Skin epidermis (tissue), 12 donors: ENCODE measurements at regions not wholly inside any gene's neighbourhood (a gene's known extent, or its start where the extent isn't known, plus 50 kb on each side); places are given as distances from the start of the nearest gene placed in this dataset.
"Not testable (repeated sequence)": the region's sequence is repeated elsewhere in the genome, so short reads cannot be mapped to it uniquely, and the experiment has no call there.

Source experiments
- H3K27ac ChIP-seq, 21 experiments: fragments of 200-600 bp; sonication (generic) in 11 of 21; one replicate each; pipeline ENCODE4 v1.5.0; 2020; ENCODE audit warnings: mild to moderate bottlenecking in 3 of 21, inconsistent platforms in 2 of 21, moderate library complexity in 2 of 21
- H3K4me3 ChIP-seq, 7 experiments: fragments of 200-600 bp; sonication (generic) in 2 of 7; one replicate each; pipeline ENCODE4 v1.5.0; 2020; ENCODE audit warnings: inconsistent platforms in 2 of 7, mild to moderate bottlenecking in 2 of 7, moderate library complexity in 1 of 7

DNA sequence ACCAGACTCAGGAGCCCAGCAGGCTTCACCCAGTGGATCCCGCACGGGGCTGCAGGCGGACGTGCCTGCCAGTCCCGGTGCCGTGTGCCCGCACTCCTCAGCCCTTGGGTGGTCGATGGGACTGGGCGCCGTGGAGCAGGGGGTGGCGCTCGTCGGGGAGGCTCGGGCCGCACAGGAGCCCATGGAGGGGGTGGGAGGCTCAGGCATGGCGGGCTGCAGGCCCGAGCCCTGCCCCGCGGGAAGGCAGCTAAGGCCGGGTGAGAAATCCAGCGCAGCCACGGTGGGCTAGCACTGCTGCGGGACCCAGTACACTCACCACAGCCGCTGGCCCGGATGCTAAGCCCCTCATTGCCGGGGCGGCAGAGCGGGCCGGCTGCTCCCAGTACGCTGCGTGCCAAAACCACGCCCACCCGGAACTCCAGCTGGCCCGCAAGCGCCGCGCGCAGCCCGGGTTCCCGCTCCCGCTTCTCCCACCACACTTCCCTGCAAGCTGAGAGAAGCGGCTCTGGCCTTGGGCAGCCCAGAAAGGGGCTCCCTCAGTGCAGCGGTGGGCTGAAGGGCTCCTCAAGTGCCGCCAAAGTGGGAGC, 977.0 kb upstream of the LRFN5 start:
- H3K27ac ChIP-seq, H3K4me3 ChIP-seq: not testable (repeated sequence)

DNA sequence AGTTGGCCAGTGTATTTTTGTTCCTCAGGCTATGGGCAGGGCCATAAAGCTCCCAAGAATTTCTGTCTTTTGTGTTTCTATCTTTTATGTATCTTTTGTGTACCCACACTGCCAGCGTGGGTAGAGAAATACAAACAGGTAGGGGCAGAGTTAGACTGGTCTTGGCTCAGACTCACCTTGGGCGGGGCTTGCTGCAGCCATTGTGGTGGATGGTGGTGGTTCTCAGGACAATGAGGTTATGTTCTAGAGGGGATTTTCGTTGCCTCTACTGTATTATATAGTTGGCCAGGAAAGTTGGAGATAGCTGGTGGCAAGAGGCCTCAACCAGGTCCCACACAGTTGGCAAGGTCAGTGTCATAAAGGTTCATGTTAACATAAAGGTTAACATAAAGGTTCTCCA, 977.5 kb upstream of the LRFN5 start:
- Histone ChIP-seq H3K27ac (no peak overlapping the region), H3K4me3 (no peak overlapping the region)

DNA sequence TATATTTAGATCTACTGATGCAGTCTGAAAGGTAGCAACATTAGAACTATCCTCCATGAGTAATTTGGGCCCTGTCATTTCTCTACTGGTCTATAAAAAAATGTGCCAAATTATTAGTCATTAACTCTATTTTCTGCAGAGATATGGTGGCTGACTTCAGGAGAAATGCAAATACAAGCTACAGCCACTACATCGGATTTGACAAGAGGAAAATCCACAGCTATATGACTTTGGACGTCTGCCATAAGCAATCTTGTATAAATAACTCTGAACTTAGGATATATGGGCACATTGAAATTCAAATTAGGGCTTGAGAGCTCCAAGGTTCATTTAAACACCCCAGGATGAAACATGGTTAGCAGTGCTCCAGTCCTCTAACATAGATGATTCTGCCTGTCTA, 983.0 kb upstream of the LRFN5 start:
- H3K4me3 ChIP-seq: no peak overlapping the region
- no peak overlapping the region for H3K27ac ChIP-seq

DNA sequence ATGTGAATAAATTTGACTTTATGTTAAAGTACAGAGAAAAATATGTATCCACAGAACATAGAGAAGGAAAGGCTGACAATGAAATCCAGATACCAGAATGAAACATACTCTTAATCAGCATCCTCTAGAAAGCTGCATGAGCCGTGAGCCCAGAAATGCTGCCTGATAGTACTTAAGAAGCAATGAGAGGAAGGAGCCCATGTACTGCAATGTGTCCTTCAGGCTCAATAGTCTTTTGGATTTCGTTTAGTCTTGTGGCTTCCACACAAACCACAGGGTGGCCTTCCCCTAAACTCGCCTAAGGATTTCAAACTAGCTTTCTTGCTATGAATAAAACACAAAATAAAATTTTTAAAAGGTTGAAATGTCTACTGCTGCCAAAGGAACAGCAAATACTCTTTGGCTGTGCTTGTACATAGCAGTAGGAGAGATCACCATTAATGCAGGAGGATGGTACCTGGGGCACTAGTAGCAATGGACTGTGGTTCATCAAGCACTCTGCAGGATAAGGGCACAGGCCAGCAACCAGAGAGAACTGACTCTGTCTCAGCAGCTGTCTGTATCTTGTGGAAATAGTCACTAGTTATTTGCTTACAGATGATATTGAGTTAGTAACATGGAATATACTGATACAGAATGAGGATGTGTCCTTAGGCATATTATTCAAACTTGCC, 988.3 kb upstream of the LRFN5 start:
- Histone ChIP-seq H3K4me3 (no peak overlapping the region), H3K27ac (no peak overlapping the region)

DNA sequence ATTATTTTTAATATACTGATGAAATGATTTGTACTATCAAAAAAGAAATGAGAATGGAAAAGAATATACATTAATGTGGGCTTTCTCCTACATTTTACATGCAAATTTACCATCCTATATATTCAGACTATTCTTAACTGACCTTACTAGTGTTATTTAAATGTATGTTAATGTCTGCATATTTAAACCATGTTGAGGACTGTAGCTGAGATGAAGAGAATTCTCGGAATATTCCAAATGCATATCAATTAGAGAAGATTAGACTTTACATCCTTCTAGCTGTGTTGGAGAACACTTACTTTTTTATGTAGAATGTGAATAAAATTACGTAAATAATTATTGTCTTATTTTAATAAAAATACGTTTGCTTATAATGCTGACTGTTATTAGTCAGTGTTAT, 990.1 kb upstream of the LRFN5 start:
- Histone ChIP-seq H3K27ac (no peak overlapping the region), H3K4me3 (no peak overlapping the region)

DNA sequence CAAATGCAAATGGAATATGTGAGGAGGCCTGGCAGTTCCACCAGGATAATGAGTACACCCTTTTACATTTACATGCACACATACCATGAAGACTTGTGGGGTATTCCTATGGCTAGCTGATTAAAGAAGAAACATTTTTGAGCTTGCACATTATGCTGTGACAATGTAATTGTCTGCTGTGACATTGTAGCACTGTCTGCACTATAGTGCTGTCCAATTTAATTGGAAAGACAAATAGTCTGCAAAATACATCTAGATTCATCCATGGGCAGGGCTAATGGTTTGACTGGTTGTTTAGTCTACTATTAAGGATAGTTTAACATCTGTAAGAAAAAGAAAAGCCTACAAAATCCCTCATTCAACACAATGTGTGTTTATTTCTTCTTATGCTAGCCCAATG, 1005.6 kb upstream of the LRFN5 start:
- H3K27ac ChIP-seq: no peak overlapping the region
- no peak overlapping the region for H3K4me3 ChIP-seq

DNA sequence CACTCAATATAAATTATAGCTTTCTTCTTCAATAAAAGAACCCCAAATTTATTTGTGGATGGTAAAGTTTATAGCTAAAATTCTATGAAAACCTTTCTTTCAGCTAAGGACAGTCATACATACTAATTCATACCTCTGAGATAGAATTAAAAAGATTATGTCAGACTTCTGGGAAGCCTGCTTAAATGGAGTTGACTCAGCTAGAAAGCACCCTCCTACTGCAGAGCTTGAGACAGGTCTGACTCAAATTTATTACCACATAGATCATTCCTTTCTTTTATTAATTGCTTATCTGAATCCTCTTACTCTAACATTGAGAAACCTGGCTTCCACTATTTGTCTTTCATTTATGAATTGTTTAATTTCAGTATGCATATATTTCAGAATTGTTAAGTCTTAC, 1007.0 kb upstream of the LRFN5 start:
- H3K4me3 ChIP-seq: no peak overlapping the region
- H3K27ac ChIP-seq: no peak overlapping the region

DNA sequence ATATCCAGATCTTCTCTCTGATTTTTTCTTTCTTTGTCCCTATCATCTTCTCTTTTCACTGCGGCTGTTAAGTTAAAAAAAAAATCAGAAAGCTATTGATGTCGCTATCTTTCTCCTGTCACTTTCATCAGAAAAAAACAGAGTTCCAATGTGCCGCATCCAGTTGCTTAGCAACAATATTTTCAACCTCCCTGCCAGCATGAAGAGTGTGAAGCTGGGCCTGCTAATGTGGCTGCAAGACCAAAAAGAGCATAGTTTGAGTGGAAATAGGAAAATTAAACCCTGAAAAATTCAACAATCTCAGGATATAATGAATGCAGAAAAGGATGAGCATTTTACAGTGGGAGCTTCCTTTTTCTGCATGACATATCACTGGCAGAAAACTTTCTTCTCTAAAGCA, 1025.4 kb upstream of the LRFN5 start:
- Histone ChIP-seq H3K27ac (no peak overlapping the region), H3K4me3 (no peak overlapping the region)

DNA sequence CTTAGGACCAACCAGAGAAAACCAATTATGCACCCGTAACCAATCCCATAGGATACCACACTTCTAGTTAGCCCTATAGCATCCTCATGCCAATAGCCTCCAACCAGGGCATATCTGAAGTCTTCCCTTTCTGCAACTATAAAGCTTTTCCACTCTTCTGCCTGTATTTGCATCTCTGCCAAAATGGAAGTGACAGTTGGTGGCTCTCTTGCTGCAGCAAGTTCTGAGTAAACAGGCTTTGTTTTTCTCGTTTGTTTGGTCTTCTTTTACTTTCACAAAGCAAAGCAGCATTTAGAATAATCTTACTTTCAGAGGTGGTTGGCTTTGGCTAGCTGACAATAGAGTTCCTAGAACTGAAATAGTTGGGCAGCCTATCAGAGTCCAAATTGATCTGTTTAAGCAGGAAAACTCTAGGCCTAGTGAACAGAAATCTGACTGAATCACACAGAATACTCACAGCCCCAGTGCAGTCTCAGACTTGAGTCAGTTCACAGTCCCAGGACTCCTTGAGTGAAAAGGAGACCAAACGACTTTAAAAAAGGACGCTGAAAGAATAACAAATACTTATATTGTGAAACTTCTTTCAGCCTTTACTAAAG, 1029.7 kb upstream of the LRFN5 start:
- H3K27ac ChIP-seq: no peak overlapping the region

DNA sequence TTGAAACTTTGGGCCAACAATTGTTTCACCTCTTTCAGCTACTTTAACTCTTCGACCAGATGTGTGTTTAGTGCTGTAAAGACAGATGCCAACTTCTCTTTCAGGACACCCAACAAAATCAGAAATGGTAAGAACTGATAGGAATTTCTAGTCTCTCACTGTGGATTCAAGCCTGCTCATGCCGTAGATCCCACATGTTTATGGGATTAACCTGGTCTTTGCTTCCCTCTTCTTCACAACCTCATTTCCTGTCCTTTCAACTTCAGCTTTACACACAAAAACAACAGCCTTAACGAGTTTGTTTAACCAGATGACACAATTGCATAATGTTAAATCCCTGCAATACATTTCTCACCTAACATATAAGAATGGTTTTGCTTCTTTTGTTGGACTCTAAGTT, 1031.9 kb upstream of the LRFN5 start:
- Histone ChIP-seq H3K27ac (no peak overlapping the region), H3K4me3 (no peak overlapping the region)

More for the DNA sequence above, 1029.7 kb upstream of the LRFN5 start:
- H3K4me3 ChIP-seq: no peak overlapping the region

DNA sequence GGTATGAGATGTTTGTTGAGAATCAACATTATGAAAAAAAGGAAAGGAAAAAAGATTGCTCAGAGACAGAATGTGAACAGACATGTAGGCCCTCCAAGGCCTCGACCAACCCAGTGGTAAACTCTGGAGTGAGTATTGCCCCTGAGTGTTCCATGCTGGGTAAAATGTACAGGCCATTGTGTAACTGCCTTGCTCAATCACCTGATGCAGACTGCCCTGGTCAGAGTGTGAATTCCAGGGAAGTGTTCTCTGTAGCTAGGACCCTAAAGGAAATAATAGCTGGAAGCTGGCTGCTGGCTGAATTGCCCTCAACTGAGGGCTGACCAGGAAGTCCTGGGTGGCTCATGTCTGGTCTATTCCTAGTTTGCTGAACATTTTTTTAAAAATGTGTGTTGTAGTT, 1081.4 kb upstream of the LRFN5 start:
- Histone ChIP-seq H3K27ac (no peak overlapping the region), H3K4me3 (no peak overlapping the region)

DNA sequence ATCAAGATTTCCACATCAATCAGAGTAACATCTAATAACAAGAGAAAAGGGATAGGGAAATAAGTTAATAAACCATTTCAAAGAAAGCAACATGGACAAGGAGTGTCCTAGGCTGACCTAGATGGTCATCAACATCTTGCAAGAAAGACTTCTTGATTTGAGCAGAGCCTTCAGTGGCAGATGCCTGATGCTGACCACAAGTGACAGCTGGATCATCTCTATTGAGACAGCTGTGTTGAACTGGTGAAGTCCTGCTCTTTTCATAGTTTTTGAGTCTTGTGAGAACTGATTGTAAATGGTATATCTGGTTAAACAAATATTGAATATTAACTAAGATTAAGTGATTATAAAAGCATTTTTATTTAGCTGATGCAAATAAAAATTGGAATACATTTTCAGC, 1083.6 kb upstream of the LRFN5 start:
- Histone ChIP-seq H3K4me3 (no peak overlapping the region), H3K27ac (no peak overlapping the region)

DNA sequence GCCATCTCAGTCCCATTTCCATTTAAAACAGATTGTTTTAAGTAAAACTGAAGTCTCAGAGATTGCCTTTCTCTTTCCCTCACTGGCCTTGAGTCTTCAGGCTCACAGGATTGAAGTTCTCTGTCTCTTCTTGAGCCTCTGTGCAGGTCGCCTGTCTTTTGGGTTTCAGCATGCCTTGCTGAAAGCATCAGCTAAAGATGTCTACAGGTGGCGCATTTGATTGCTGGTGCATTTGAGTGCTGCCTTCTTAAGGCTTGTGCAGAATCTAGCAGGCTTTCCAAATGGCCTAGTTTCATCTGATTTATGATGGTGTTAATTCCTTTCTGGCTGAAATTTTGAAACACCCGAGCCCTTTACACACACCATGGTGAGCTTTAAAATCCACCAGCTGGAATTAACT, 1062.2 kb upstream of the FBXO33 start:
- no peak overlapping the region for H3K4me3 ChIP-seq
- no peak overlapping the region for H3K27ac ChIP-seq

DNA sequence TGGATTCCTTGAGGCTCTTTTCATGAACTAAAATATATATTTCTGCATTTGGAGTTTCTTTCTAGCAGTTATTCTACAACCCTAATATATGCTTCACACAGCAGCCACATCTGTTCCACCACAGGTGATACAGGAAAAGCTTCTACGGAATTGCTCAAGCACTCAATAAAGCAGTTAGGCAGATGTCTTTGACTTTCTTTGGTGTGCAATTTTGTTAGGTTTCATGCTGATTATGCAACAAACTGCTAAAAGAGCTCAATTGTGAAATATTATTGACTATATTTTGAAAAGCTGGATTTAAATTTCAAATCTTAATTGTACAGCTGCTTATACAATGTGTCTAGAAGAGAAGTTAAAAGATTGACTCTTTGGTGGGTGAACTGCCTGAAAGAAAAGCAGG, 1055.6 kb upstream of the FBXO33 start:
- Histone ChIP-seq H3K27ac (no peak overlapping the region), H3K4me3 (no peak overlapping the region)

DNA sequence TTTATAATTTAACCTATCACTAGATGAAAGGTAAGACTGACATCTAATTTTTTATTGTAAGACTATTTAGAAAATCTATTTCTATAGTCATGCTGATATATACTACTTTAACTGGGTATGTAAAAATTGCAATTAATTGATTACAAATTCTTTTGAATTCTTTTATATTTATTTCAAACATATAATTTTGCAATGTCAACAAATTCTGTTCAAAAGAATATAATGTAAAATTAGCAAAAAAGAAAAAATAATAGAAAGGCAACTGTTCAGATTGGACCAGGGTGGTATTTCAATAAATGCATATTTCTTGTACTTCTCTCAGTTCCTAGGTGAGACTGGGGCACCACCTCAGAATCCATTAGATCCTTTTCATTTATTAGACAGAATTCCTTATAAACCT, 1053.5 kb upstream of the FBXO33 start:
- H3K4me3 ChIP-seq: no peak overlapping the region
- H3K27ac ChIP-seq: no peak overlapping the region

DNA sequence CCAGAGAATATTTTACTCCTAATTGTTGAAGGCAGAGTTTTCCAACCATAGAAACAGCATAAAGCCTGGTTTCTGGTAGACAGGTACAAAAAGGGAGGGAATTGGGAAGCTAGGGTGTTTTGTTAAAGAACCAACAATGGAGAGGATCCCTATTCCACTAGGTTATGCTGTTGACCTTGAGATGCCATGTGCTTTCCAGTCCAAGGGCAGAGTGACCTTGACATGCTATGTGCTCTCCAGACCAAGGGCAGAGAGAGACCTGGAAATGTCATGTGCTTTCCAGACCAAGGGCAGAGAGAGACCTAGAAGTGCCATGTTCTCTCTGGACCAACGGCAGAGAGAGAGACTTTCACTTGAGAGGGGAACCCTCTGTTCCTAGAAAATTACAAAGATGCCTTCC, 1043.8 kb upstream of the FBXO33 start:
- Histone ChIP-seq H3K27ac (no peak overlapping the region), H3K4me3 (no peak overlapping the region)

DNA sequence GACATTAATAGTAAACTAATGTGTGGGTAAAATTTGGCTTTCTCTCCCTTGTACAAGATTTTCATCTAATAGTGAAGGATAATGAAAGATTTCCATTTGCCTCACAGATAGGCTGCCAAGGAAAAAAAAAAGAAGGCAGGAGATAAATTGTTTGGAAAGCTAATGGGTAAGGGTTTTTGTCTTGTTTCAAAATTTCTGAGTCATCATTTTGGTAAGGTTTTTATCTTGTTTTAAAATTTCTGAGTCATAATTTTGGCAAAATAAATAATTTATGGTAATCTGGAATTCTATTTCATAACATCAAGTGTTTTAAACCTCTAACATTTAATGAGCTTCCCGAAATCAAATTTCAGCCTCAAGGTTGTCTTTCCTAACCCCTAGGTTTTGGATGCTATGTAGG, 1035.7 kb upstream of the FBXO33 start:
- no peak overlapping the region for H3K27ac ChIP-seq
- H3K4me3 ChIP-seq: no peak overlapping the region

DNA sequence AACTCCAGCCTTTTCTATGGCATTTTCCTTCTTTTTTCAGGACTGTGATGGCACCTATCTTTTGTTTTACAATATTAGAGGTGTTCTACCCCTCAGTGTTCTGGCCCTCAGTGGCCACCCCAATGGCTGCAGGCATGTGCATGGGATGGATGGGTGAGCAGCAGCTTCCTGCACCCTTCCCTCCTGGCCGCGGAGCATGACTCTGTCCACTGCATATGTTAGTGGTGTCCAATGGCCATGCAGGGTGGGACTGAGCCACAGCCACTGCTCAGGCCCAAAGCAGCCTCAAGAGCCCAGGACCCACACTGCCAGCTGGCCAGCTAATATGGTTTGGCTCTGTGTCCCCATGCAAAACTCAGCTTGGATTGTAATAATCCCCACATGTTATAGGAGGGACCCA, 1032.3 kb upstream of the FBXO33 start:
- Histone ChIP-seq H3K27ac (no peak overlapping the region), H3K4me3 (no peak overlapping the region)

DNA sequence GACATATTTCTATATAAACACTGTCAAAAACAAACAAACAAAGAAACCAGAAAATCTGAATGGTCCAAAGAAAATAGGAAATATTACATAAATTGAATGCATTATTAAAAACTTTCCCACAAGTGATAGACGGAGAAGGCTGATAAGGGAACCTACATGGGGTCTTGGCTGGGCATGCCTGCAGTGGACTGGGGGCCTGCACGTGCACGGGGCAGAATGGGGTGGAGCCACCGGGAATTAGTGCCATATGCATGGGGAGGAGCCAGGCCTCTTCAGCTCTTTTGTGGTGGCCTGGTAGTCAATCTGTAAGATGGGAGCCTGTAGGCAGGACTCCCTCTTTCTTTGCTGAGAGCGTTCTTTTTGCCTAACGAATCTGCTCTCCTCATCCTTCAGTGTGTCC, 1031.7 kb upstream of the FBXO33 start:
- H3K4me3 ChIP-seq: no peak overlapping the region
- H3K27ac ChIP-seq: no peak overlapping the region

DNA sequence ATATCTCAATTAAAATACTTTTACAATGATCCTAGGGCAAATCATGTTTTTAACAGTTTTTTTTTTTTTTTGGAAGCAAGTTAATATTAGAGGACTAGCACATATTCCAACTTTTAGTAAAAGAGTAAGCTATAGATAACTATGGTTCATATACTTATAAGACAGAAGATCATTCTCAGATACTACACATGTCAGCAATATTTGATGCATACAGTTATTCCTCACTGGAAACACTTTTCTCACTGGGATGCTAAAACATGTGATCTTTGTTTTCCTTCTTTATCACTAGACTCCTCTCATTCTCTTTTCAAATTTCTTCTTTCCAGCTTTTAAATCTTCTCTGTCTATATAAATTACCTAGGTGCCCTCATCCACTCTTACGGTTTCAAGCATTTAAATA, 1020.4 kb upstream of the FBXO33 start:
- H3K27ac ChIP-seq: no peak overlapping the region
- H3K4me3 ChIP-seq: no peak overlapping the region

DNA sequence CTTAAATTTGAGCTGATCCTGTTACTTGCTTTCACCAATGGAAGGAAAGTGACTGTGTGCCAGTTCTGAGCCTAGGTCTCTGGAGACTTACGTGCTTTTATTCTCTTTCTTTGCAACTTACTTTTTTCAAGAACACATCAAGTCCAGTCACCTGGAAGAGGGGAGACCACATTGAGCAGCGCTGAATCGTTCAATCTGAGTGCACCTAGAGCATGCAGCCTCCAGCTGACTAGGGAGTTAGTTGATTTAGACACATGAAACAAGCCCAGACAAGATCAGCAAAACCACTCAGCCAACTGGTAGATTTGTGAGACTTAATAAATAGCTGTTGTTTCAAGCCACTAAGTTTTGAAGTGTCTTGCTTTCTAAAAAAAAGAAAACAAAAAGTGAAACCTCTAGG, 1014.8 kb upstream of the FBXO33 start:
- Histone ChIP-seq H3K27ac (no peak overlapping the region), H3K4me3 (no peak overlapping the region)

DNA sequence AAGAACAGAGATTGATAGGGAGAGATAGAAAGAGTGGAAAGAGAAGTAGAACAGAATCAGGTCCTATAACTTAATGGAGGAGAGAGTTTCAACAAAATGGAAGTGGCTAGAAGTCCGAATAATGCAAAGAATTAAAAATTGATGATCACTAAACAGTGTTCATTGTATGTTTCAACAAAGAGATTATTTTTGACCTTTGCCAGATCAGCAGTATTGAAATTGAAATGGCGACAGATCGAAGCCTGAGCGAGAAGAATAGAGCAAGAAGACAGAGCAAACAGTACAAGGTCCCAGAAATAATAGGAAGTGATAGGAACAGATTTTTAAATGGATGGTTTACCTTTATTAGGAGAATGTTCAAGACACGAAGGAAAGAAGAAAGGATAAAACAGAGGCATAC, 1012.8 kb upstream of the FBXO33 start:
- no peak overlapping the region for H3K27ac ChIP-seq
- no peak overlapping the region for H3K4me3 ChIP-seq
